ENCODE measurements at regions not wholly inside any gene's neighbourhood (a gene's known extent, or its start where the extent isn't known, plus 50 kb on each side); places are given as distances from the start of the nearest gene placed in this dataset.

DNA sequence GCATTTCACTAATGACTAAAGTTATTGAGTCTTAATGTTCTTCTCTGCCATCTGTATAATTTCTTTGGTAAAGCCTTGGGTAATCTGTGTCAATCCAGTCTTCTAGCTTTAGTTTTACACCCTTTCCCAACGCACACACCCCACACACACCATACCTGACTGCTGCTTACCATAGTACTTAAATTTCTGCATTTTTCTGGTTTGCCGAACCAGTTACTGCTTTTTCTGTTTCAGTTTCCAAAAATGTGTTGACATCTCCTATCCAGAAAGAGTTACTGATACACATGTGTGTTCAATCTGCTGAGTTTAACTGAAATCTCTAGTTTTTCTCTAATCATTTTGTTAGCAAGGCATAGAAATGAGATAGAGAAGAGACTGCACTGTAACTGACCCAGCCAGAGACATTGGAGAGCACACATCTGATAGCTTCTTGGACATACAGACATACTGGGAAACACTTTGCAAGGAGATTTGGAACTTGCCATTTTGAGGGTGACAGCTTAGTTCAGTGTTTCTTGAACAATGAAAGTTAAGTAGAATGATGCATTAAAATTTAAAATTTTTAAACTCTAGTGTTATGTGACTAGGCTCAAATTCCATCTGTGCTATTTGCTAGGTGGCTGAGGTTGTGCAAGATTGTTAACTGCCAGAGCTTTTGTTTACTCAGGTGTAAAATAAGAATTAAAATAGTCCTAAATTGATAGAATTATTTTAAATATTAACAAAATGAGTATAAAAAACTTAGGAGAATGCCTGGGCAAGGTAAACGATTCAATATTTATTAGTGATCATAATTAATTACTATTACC, 807.6 kb downstream of the DNAJB9 start:
- DNase-seq (ENCODE audit: low spot score in 2 of 2): no peak
- intact Hi-C loops (cut with DNase I): no loop called here
- no peaks in the 10 kb centered on the region for H3K36me3 ChIP-seq
- no peaks in the 10 kb centered on the region for H3K27me3 ChIP-seq
- H3K4me3 ChIP-seq: no peak overlapping the region
- no peaks in the 10 kb centered on the region for H3K4me1 ChIP-seq
- no peak overlapping the region for H3K27ac ChIP-seq
- TF ChIP-seq, protein P1, sequence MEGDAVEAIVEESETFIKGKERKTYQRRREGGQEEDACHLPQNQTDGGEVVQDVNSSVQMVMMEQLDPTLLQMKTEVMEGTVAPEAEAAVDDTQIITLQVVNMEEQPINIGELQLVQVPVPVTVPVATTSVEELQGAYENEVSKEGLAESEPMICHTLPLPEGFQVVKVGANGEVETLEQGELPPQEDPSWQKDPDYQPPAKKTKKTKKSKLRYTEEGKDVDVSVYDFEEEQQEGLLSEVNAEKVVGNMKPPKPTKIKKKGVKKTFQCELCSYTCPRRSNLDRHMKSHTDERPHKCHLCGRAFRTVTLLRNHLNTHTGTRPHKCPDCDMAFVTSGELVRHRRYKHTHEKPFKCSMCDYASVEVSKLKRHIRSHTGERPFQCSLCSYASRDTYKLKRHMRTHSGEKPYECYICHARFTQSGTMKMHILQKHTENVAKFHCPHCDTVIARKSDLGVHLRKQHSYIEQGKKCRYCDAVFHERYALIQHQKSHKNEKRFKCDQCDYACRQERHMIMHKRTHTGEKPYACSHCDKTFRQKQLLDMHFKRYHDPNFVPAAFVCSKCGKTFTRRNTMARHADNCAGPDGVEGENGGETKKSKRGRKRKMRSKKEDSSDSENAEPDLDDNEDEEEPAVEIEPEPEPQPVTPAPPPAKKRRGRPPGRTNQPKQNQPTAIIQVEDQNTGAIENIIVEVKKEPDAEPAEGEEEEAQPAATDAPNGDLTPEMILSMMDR (IDR thresholded peaks at IDR 0.05): no peak
- H3K9me3 ChIP-seq: no peaks in the 10 kb centered on the region

DNA sequence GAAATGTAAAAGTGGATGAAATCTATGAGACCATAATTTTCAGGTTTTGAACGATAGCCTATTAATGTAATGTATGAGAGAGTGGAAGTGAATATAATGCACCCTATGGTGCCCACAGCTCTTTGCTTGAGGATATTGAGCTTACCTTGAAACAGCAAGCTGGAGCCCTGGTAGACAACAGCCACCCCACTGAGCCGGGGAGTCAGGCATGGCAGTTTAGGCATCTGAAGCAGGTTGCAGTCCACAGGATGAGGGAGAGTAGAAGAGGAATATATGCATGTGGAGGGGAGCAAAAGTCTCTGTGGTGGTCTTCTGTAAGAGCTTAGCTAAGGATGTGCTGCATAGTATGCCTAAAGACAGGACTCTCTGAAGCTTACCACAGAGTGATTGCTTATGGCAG, 817.3 kb downstream of the DNAJB9 start:
- TF ChIP-seq, protein P1 (IDR thresholded peaks at IDR 0.05): no peak
- Histone ChIP-seq H3K27me3 (no peaks in the 10 kb centered on the region), H3K9me3 (no peaks in the 10 kb centered on the region), H3K36me3 (no peaks in the 10 kb centered on the region), H3K4me3 (no peak overlapping the region), H3K27ac (no peak overlapping the region), H3K4me1 (no peaks in the 10 kb centered on the region)
- intact Hi-C loops (cut with DNase I): no loop called here
- no peak for DNase-seq (ENCODE audit: low spot score in 2 of 2)

DNA sequence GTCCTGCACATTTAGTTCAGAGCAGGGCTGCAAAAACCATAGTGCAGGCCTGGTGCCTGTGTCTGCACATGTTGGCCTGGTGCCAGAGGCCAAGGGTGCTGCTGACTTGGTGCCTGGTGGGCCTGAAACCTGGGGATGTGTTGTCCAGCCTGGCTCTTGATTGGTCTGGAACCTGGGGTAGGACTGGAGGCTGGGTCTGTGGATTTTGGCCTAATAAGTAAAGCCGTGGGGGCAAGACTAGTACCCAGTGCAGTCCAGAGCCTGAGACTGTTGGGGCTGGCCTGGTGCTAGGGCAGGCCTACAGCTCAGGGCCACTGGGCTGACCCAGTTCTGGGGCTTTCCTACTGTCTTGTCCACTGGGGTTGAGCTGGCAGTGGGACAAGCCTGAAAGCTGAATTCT, 817.9 kb downstream of the DNAJB9 start:
- TF ChIP-seq, protein P1 (IDR thresholded peaks at IDR 0.05): no peak
- Histone ChIP-seq H3K27me3 (no peaks in the 10 kb centered on the region), H3K36me3 (no peaks in the 10 kb centered on the region), H3K4me3 (no peak overlapping the region), H3K27ac (no peak overlapping the region), H3K9me3 (no peaks in the 10 kb centered on the region), H3K4me1 (no peaks in the 10 kb centered on the region)
- DNase-seq (ENCODE audit: low spot score in 2 of 2): peak in 1 of 2 donors; percentile 55
- intact Hi-C loops (cut with DNase I): no loop called here

DNA sequence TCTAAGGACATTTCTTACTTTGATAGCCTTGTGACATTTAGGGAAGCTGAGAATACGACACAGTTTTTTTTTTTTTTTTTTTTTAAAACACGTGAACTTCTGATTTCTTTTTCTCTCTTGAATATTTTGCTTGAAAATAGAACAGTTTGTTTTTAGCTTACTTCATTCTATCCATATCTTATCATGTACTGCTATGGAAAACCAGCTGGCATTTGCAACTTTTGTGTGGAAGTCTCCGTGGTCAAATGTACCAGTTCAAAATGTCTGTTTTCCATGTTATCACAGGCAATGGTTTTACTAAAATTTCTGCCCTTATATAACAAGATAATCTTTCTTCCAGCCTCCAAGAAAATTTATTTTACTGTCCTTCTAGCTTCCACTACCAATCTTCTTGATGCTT, 821.6 kb downstream of the DNAJB9 start:
- Histone ChIP-seq H3K4me3 (no peak overlapping the region), H3K27me3 (no peaks in the 10 kb centered on the region), H3K4me1 (no peaks in the 10 kb centered on the region), H3K27ac (no peak overlapping the region), H3K36me3 (no peaks in the 10 kb centered on the region), H3K9me3 (no peaks in the 10 kb centered on the region)
- TF ChIP-seq, protein P1 (IDR thresholded peaks at IDR 0.05): no peak
- DNase-seq (ENCODE audit: low spot score in 2 of 2): no peak
- intact Hi-C loops (cut with DNase I): no loop called here

DNA sequence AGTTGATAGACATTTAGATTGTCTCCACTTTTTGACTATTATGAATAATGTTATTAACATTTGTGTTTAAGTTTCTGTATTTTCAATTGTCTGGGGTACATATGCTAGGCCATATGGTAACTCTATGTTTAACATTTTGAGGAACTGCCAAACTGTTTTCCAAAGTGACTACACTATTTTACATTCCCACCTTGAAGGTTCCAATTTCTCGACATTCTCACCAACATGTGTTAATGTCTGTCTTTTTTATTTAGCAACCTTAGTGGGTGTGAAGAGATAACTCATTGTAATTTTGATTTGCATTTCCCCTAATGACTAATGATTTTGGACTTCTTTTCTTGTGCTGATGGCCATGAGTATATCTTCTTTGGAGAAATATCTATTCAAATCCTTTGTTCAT, 832.4 kb downstream of the DNAJB9 start:
- H3K9me3 ChIP-seq: no peaks in the 10 kb centered on the region
- no peaks in the 10 kb centered on the region for H3K4me1 ChIP-seq
- no peaks in the 10 kb centered on the region for H3K36me3 ChIP-seq
- H3K27ac ChIP-seq: no peak overlapping the region
- TF ChIP-seq, protein P1 (IDR thresholded peaks at IDR 0.05): no peak
- no peak overlapping the region for H3K4me3 ChIP-seq
- DNase-seq (ENCODE audit: low spot score in 2 of 2): no peak
- no peaks in the 10 kb centered on the region for H3K27me3 ChIP-seq
- intact Hi-C loops (cut with DNase I): no loop called here

All from ascending aorta (tissue), 2 donors.